Endothelial cell of umbilical vein (primary cell): ENCODE measurements at regions not wholly inside any gene's neighbourhood (a gene's known extent, or its start where the extent isn't known, plus 50 kb on each side); places are given as distances from the start of the nearest gene placed in this dataset.

Experiments used
- BruUV-seq: library from RNA; stranded (reverse); fragments of 400-500 nt; replicated peaks from 2 replicates; lab custom pipeline; 2021; lab: Mats Ljungman, UMichigan
- CTCF ChIA-PET: fragments of 300-600, 350-600 bp; sonication (Branson Sonifier 250); formaldehyde crosslinking; loops from one replicate; lab custom pipeline; 2021; ENCODE audit warnings: antibody characterized with exemption, inconsistent platforms; lab: Charles Lee
- POLR2A ChIA-PET: fragments of 300-600, 350-600 bp; sonication (Branson Sonifier 250); formaldehyde crosslinking; loops from one replicate; lab custom pipeline; 2021; ENCODE audit warnings: antibody characterized with exemption, inconsistent platforms; lab: Charles Lee
- DNase-seq: peaks from one replicate; pipeline ENCODE4 v3.0.0-alpha.2; 2011; ENCODE audit warnings: low read depth, low spot score
- FAIRE-seq: peaks from 2 replicates; lab custom pipeline; 2011; peaks lifted over from hg19 to GRCh38; lab: Jason Lieb, UNC
- H2AFZ ChIP-seq: 2 replicates; pipeline ENCODE4 v1.6.0; 2012; ENCODE audit warnings: low read depth, low read length, control low read depth, inconsistent platforms
- H3K27ac ChIP-seq: 2 replicates; pipeline ENCODE4 v1.5.1; 2011; ENCODE audit warnings: low read depth, mild to moderate bottlenecking, control low read depth, low read length, moderate library complexity; ENCODE audit not compliant: insufficient read depth
- H3K27me3 ChIP-seq, 2 experiments: 2 replicates each; pipeline versions ENCODE4 v1.6.0 to v1.6.1; 2011; ENCODE audit warnings: low read length in 2 of 2, mixed read lengths in 1 of 2; ENCODE audit not compliant: control insufficient read depth in 2 of 2, insufficient read depth in 2 of 2
- H3K36me3 ChIP-seq, 2 experiments: 2 replicates in 1 of 2; 3 replicates in 1 of 2; pipeline ENCODE4 v1.5.1; 2011; ENCODE audit warnings: low read length in 2 of 2, mild to moderate bottlenecking in 1 of 2, moderate library complexity in 1 of 2; ENCODE audit not compliant: control insufficient read depth in 2 of 2, insufficient read depth in 2 of 2; ENCODE audit errors: extremely low read depth in 1 of 2
- H3K4me1 ChIP-seq: 3 replicates; pipeline ENCODE4 v1.5.1; 2011; ENCODE audit warnings: mild to moderate bottlenecking, low read length; ENCODE audit not compliant: control insufficient read depth, insufficient read depth; ENCODE audit errors: extremely low read depth
- H3K4me2 ChIP-seq: 2 replicates; pipeline ENCODE4 v1.6.1; 2011; ENCODE audit warnings: low read length, control low read depth, mixed read lengths; ENCODE audit not compliant: insufficient read depth
- H3K4me3 ChIP-seq, 3 experiments: fragments of 200-600 bp in 1 of 3; sonication (generic), shearing (Covaris generic) in 1 of 3; replicated peaks in 1 of 3; 2 replicates each; pipeline ENCODE4 v1.5.1; 2011 to 2016; ENCODE audit warnings: control low read depth in 3 of 3, low read length in 3 of 3, mild to moderate bottlenecking in 2 of 3, inconsistent platforms in 1 of 3, low read depth in 1 of 3, moderate library complexity in 1 of 3; ENCODE audit not compliant: insufficient read depth in 1 of 3
- H3K79me2 ChIP-seq: 2 replicates; pipeline ENCODE4 v1.6.0; 2012; ENCODE audit warnings: low read length, inconsistent platforms; ENCODE audit not compliant: control insufficient read depth, insufficient read depth
- H3K9ac ChIP-seq: replicated peaks from 2 replicates; pipeline ENCODE3; 2011; ENCODE audit warnings: low read length, control low read depth; ENCODE audit not compliant: insufficient read depth; ENCODE audit errors: extremely low read depth
- H3K9me1 ChIP-seq: replicated peaks from 3 replicates; pipeline ENCODE4 v1.6.0; 2011; ENCODE audit warnings: mild to moderate bottlenecking, low read length; ENCODE audit not compliant: control insufficient read depth, insufficient read depth; ENCODE audit errors: extremely low read depth
- H3K9me3 ChIP-seq: replicated peaks from 2 replicates; pipeline ENCODE4 v1.5.1; 2012; ENCODE audit warnings: low read length, inconsistent platforms; ENCODE audit not compliant: control insufficient read depth, insufficient read depth
- H4K20me1 ChIP-seq: replicated peaks from 2 replicates; pipeline ENCODE3; 2011; ENCODE audit warnings: mild to moderate bottlenecking, low read length; ENCODE audit not compliant: control insufficient read depth, insufficient read depth; ENCODE audit errors: extremely low read depth
- EZH2 ChIP-seq: IDR thresholded peaks from 2 replicates; pipeline ENCODE4 v1.6.1; 2012; ENCODE audit warnings: borderline replicate concordance, low read depth, mild to moderate bottlenecking, moderate library complexity, low read length, inconsistent platforms; ENCODE audit not compliant: severe bottlenecking
- FOS ChIP-seq: IDR thresholded peaks from 2 replicates; pipeline ENCODE4 v1.6.1; 2011; ENCODE audit warnings: mild to moderate bottlenecking, low read length, moderate library complexity, borderline replicate concordance; ENCODE audit not compliant: insufficient read depth
- JUN ChIP-seq: IDR thresholded peaks from 2 replicates; pipeline ENCODE4 v1.6.1; 2011; ENCODE audit warnings: borderline replicate concordance, low read depth; ENCODE audit not compliant: insufficient read length, insufficient read depth
- MYC ChIP-seq: IDR thresholded peaks from one replicate; pipeline ENCODE4 v1.6.1; 2011; ENCODE audit warnings: mild to moderate bottlenecking, low read depth, low read length
- POLR2A ChIP-seq: IDR thresholded peaks from 2 replicates; pipeline ENCODE4 v1.6.1; 2012; ENCODE audit warnings: low read depth, mild to moderate bottlenecking, control low read depth, low read length
- POLR2AphosphoS5 ChIP-seq: IDR thresholded peaks from 2 replicates; pipeline ENCODE4 v1.6.1; 2012; ENCODE audit warnings: low read depth, mild to moderate bottlenecking, control low read depth, low read length, moderate library complexity; ENCODE audit not compliant: insufficient read depth
- dilution Hi-C: fragments of 300-500 bp; cut with MboI; formaldehyde crosslinking; loops from one replicate; pipeline ENCODE4 v1.15.0; 2019; ENCODE audit warnings: low sequenced_read_pairs; ENCODE audit not compliant: extremely low pct_ligation_motif_present
- intact Hi-C: fragments of 100-400 bp; cut with micrococcal nuclease; formaldehyde crosslinking; loops from one replicate; pipeline ENCODE4 v1.10.0; 2022
- TF ChIP-seq, protein P1 (sequence below): IDR thresholded peaks from 2 replicates; pipeline ENCODE4 v1.6.1; 2011; ENCODE audit not compliant: insufficient read depth, insufficient read length
- TF ChIP-seq, protein P2 (sequence below), 2 donors: IDR thresholded peaks; 1 replicate in 1 of 2; 2 replicates in 1 of 2; pipeline ENCODE4 v1.5.1; 2011; ENCODE audit warnings: low read length in 2 of 2, mild to moderate bottlenecking in 2 of 2, moderate library complexity in 2 of 2, control low read depth in 1 of 2, inconsistent platforms in 1 of 2, low read depth in 1 of 2; ENCODE audit not compliant: insufficient read depth in 1 of 2; ENCODE audit errors: extremely low read depth in 1 of 2

- H3K36me3 ChIP-seq = no peaks in the 10 kb centered on the region
- H4K20me1 ChIP-seq = no peaks in the 10 kb centered on the region
- no peaks in the 10 kb centered on the region for H3K27me3 ChIP-seq
- H3K4me1 ChIP-seq = no peaks in the 10 kb centered on the region
- TF ChIP-seq POLR2AphosphoS5 (no peak), EZH2 (no peak), MYC (no peak), POLR2A (no peak), FOS (no peak), JUN (no peak)
- TF ChIP-seq, protein P1, sequence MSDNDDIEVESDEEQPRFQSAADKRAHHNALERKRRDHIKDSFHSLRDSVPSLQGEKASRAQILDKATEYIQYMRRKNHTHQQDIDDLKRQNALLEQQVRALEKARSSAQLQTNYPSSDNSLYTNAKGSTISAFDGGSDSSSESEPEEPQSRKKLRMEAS = no peak
- TF ChIP-seq, protein P2, sequence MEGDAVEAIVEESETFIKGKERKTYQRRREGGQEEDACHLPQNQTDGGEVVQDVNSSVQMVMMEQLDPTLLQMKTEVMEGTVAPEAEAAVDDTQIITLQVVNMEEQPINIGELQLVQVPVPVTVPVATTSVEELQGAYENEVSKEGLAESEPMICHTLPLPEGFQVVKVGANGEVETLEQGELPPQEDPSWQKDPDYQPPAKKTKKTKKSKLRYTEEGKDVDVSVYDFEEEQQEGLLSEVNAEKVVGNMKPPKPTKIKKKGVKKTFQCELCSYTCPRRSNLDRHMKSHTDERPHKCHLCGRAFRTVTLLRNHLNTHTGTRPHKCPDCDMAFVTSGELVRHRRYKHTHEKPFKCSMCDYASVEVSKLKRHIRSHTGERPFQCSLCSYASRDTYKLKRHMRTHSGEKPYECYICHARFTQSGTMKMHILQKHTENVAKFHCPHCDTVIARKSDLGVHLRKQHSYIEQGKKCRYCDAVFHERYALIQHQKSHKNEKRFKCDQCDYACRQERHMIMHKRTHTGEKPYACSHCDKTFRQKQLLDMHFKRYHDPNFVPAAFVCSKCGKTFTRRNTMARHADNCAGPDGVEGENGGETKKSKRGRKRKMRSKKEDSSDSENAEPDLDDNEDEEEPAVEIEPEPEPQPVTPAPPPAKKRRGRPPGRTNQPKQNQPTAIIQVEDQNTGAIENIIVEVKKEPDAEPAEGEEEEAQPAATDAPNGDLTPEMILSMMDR (IDR thresholded peaks at IDR 0.05; ENCODE audit: extremely low read depth in 1 of 2, insufficient read depth in 1 of 2, low read depth in 1 of 2, low read length in 2 of 2) = no peak
- no peak overlapping the region for H3K27ac ChIP-seq
- POLR2A ChIA-PET = no interaction called here
- intact Hi-C loops (no loop called here), dilution Hi-C loops (no loop called here)
- no peak overlapping the region for H2AFZ ChIP-seq
- FAIRE-seq = no peak
- H3K9me3 ChIP-seq = no peaks in the 10 kb centered on the region
- no TSS peak for BruUV-seq
- H3K9ac ChIP-seq = no peak overlapping the region
- no peak for DNase-seq
- no peak overlapping the region for H3K4me2 ChIP-seq
- no peaks in the 10 kb centered on the region for H3K9me1 ChIP-seq
- CTCF ChIA-PET = no interaction called here
- H3K4me3 ChIP-seq = no peak overlapping the region
- H3K79me2 ChIP-seq = no peaks in the 10 kb centered on the region
Observed at GRCh38 chr6:98039904-98040607, 757.0 kb upstream of the MMS22L start.
